CD14-positive monocyte (primary cell): ENCODE measurements at regions not wholly inside any gene's neighbourhood (a gene's known extent, or its start where the extent isn't known, plus 50 kb on each side); places are given as distances from the start of the nearest gene placed in this dataset.

ENCODE experiments used
- DNase-seq, 3 donors: peaks; one replicate each; pipeline ENCODE4 v3.0.0-alpha.2; 2011 to 2022
- H2AFZ ChIP-seq: 2 replicates; pipeline ENCODE4 v1.6.0; 2012; ENCODE audit warnings: mild to moderate bottlenecking, low read depth, low read length, inconsistent platforms; ENCODE audit not compliant: insufficient read depth, poor library complexity, severe bottlenecking
- H3K27ac ChIP-seq, 2 donors: 1 replicate in 1 of 2; 2 replicates in 1 of 2; pipeline ENCODE4 v1.5.1; 2012 to 2013; ENCODE audit warnings: low read length in 2 of 2, control low read depth in 1 of 2, inconsistent platforms in 1 of 2, low read depth in 1 of 2, mild to moderate bottlenecking in 1 of 2
- H3K27me3 ChIP-seq, 2 donors: one replicate each; pipeline versions ENCODE4 v1.6.0 to v1.6.1; 2011 to 2013; ENCODE audit warnings: low read length in 2 of 2; ENCODE audit not compliant: control insufficient read depth in 2 of 2, insufficient read depth in 2 of 2
- H3K36me3 ChIP-seq, 2 donors: replicated peaks in 1 of 2; 1 replicate in 1 of 2; 2 replicates in 1 of 2; pipeline versions ENCODE4 v1.5.1 to v1.6.1; 2012 to 2013; ENCODE audit warnings: low read length in 2 of 2, control low read depth in 1 of 2, inconsistent platforms in 1 of 2, mild to moderate bottlenecking in 1 of 2; ENCODE audit not compliant: insufficient read depth in 2 of 2, control insufficient read depth in 1 of 2
- H3K4me1 ChIP-seq, 2 donors: 1 replicate in 1 of 2; 2 replicates in 1 of 2; pipeline versions ENCODE4 v1.5.1 to v1.6.1; 2012 to 2013; ENCODE audit warnings: low read length in 2 of 2, control low read depth in 1 of 2, inconsistent platforms in 1 of 2, mild to moderate bottlenecking in 1 of 2, moderate library complexity in 1 of 2; ENCODE audit not compliant: insufficient read depth in 2 of 2, control insufficient read depth in 1 of 2
- H3K4me2 ChIP-seq: replicated peaks from 2 replicates; pipeline ENCODE3; 2012; ENCODE audit warnings: low read length, moderate library complexity, mild to moderate bottlenecking; ENCODE audit not compliant: poor library complexity, severe bottlenecking; ENCODE audit errors: extremely low read depth
- H3K4me3 ChIP-seq, 3 experiments: fragments of 200-600 bp in 1 of 3; sonication (generic) in 1 of 3; replicated peaks in 1 of 3; 1 replicate in 2 of 3; 2 replicates in 1 of 3; pipeline ENCODE4 v1.5.1; 2011 to 2013; ENCODE audit warnings: low read length in 3 of 3, mild to moderate bottlenecking in 3 of 3, control low read depth in 2 of 3, low read depth in 2 of 3, inconsistent platforms in 1 of 3, moderate library complexity in 1 of 3
- H3K79me2 ChIP-seq: 2 replicates; pipeline ENCODE4 v1.6.0; 2012; ENCODE audit warnings: mild to moderate bottlenecking, control low read depth, inconsistent platforms, low read length, moderate library complexity; ENCODE audit not compliant: insufficient read depth
- H3K9ac ChIP-seq: 2 replicates; pipeline ENCODE4 v1.6.0; 2017; ENCODE audit warnings: low read length, mild to moderate bottlenecking; ENCODE audit not compliant: insufficient read depth, poor library complexity, severe bottlenecking
- H3K9me3 ChIP-seq, 2 donors: replicated peaks in 1 of 2; 1 replicate in 1 of 2; 2 replicates in 1 of 2; pipeline versions ENCODE4 v1.5.1 to v1.6.1; 2012 to 2013; ENCODE audit warnings: low read length in 2 of 2, control low read depth in 1 of 2; ENCODE audit not compliant: control insufficient read depth in 1 of 2, insufficient read depth in 1 of 2
- H4K20me1 ChIP-seq: 2 replicates; pipeline ENCODE4 v1.6.0; 2012; ENCODE audit warnings: mild to moderate bottlenecking, low read length, control low read depth, moderate library complexity; ENCODE audit not compliant: insufficient read depth
- H3K27ac Mint-ChIP-seq, 7 donors: one replicate each; pipeline ENCODE4 v1.8.0; 2020; ENCODE audit warnings: mild to moderate bottlenecking in 7 of 7, mixed read lengths in 7 of 7, moderate library complexity in 6 of 7, inconsistent platforms in 2 of 7
- H3K27me3 Mint-ChIP-seq, 3 donors: one replicate each; pipeline ENCODE4 v1.8.0; 2021 to 2022; ENCODE audit warnings: low read depth in 3 of 3, mild to moderate bottlenecking in 3 of 3, mixed read lengths in 3 of 3, moderate library complexity in 3 of 3, inconsistent platforms in 1 of 3
- H3K36me3 Mint-ChIP-seq, 2 donors: one replicate each; pipeline ENCODE4 v1.8.0; 2020; ENCODE audit warnings: mixed read lengths in 2 of 2, inconsistent platforms in 1 of 2, mild to moderate bottlenecking in 1 of 2
- H3K4me1 Mint-ChIP-seq: one replicate; pipeline ENCODE4 v1.8.0; 2020; ENCODE audit warnings: mild to moderate bottlenecking, mixed read lengths
- H3K4me3 Mint-ChIP-seq, 2 donors: one replicate each; pipeline ENCODE4 v1.8.0; 2020; ENCODE audit warnings: mild to moderate bottlenecking in 2 of 2, mixed read lengths in 2 of 2, moderate library complexity in 1 of 2
- H3K9me3 Mint-ChIP-seq, 7 donors: one replicate each; pipeline ENCODE4 v1.8.0; 2020 to 2022; ENCODE audit warnings: mixed read lengths in 7 of 7, mild to moderate bottlenecking in 6 of 7, moderate library complexity in 6 of 7, inconsistent platforms in 2 of 7
- WGBS: methylation state at CpG from one replicate; pipeline ENCODE4 v1.1.5; 2013; ENCODE audit warnings: missing lambda C conversion rate; ENCODE audit not compliant: insufficient coverage; 5-methylcytosine and 5-hydroxymethylcytosine counted together
- intact Hi-C, 2 donors: fragments of 100-400 bp; cut with micrococcal nuclease; formaldehyde crosslinking; loops; one replicate each; pipeline versions ENCODE4 v1.15.0 to v1.15.1; 2023
- TF ChIP-seq, protein P1 (sequence below): fragments of 200-600 bp; IDR thresholded peaks from one replicate; pipeline ENCODE4 v1.8.0; 2022; ENCODE audit warnings: antibody characterized with exemption, mild to moderate bottlenecking

- Histone ChIP-seq H4K20me1 (no peaks in the 10 kb centered on the region), H3K9me3 (peaks cover 0 to 8% of the 10 kb centered on the region in 2 donors), H3K9ac (no peak overlapping the region), H3K27ac (no peak overlapping the region), H3K4me2 (no peak overlapping the region), H3K4me3 (no peak overlapping the region), H3K4me1 (peaks cover 30 to 43% of the 10 kb centered on the region in 2 donors), H3K36me3 (no peaks in the 10 kb centered on the region), H2AFZ (no peak overlapping the region), H3K27me3 (no peaks in the 10 kb centered on the region), H3K79me2 (no peaks in the 10 kb centered on the region)
- TF ChIP-seq, protein P1, sequence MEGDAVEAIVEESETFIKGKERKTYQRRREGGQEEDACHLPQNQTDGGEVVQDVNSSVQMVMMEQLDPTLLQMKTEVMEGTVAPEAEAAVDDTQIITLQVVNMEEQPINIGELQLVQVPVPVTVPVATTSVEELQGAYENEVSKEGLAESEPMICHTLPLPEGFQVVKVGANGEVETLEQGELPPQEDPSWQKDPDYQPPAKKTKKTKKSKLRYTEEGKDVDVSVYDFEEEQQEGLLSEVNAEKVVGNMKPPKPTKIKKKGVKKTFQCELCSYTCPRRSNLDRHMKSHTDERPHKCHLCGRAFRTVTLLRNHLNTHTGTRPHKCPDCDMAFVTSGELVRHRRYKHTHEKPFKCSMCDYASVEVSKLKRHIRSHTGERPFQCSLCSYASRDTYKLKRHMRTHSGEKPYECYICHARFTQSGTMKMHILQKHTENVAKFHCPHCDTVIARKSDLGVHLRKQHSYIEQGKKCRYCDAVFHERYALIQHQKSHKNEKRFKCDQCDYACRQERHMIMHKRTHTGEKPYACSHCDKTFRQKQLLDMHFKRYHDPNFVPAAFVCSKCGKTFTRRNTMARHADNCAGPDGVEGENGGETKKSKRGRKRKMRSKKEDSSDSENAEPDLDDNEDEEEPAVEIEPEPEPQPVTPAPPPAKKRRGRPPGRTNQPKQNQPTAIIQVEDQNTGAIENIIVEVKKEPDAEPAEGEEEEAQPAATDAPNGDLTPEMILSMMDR: no peak
- H3K9me3 Mint-ChIP-seq: peaks cover 13 to 25% (median 22%) of the 10 kb centered on the region in 7 donors
- intact Hi-C loops: loop anchor here in 1 of 2 donors (5.0 kb wide), 1 partner anchor 63 kb away; no protein-coding TSS in a partner anchor
- H3K4me3 Mint-ChIP-seq: no peak overlapping the region
- DNase-seq: peak in 1 of 3 donors; percentile 21
- H3K27me3 Mint-ChIP-seq: no peaks in the 10 kb centered on the region
- H3K36me3 Mint-ChIP-seq: peaks cover 0 to 4% of the 10 kb centered on the region in 2 donors
- no peak overlapping the region for H3K27ac Mint-ChIP-seq
- no CpG with 5 or more reads among the region's 2 CpGs for WGBS
- H3K4me1 Mint-ChIP-seq: peaks cover 37% of the 10 kb centered on the region
These were observed 86.5 kb upstream of the IFNGR1 start for GRCh38 chr6:137305691-137306090.

DNA sequence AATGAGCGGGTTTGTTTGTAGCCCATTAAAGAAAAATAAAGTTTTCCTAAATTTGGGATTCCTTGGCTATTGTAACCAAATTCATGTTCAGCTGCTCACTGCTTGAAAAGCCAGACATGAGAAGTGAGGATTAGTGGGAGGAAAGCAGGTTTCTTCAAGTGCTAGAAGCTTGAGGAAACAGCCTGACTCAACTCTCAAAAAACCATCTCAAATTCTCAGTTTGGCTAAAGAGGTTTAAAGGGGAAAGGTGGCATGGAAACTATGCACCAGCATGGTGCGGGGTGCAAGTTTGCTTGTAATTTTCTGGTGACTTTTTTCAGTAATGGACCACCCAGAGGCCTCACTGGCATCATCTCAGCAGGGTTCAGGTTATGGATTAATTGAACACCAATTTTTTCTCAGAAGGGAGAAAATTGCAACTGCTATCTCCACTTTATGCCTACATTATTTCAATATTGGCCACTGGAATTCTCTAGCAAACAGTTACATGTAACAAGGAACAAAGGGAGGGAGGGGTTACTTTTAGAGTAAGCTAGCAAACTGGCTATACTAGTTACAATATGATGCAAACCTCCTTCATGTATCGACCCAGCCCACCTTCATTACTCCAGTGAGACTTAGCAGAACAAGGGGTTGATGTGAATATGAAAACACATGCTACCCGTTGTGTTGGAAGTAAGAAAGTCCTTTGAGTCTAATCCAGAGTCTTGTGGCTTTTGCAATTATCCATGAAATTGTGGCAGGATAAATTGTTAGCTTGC, 85.0 kb upstream of the IFNGR1 start:
- Mint-ChIP-seq H3K27me3 (peaks cover 0 to 4% (median 0%) of the 10 kb centered on the region in 3 donors), H3K36me3 (peaks cover 0 to 4% of the 10 kb centered on the region in 2 donors), H3K9me3 (peaks cover 13 to 25% (median 22%) of the 10 kb centered on the region in 7 donors), H3K27ac (no peak overlapping the region), H3K4me3 (no peak overlapping the region), H3K4me1 (peaks cover 41% of the 10 kb centered on the region)
- H3K4me2 ChIP-seq: no peak overlapping the region
- peaks cover 0 to 8% of the 10 kb centered on the region in 2 donors for H3K9me3 ChIP-seq
- H4K20me1 ChIP-seq: no peaks in the 10 kb centered on the region
- TF ChIP-seq, protein P1: no peak
- H3K9ac ChIP-seq: no peak overlapping the region
- no peaks in the 10 kb centered on the region for H3K36me3 ChIP-seq
- no peaks in the 10 kb centered on the region for H3K27me3 ChIP-seq
- H2AFZ ChIP-seq: no peak overlapping the region
- no peak overlapping the region for H3K4me3 ChIP-seq
- intact Hi-C loops: no loop called here
- H3K27ac ChIP-seq: no peak overlapping the region
- H3K79me2 ChIP-seq: no peaks in the 10 kb centered on the region
- no CpG with 5 or more reads among the region's 4 CpGs for WGBS
- no peak for DNase-seq
- H3K4me1 ChIP-seq: peaks cover 36 to 47% of the 10 kb centered on the region in 2 donors
